ENCODE measurements at regions not wholly inside any gene's neighbourhood (a gene's known extent, or its start where the extent isn't known, plus 50 kb on each side); places are given as distances from the start of the nearest gene placed in this dataset.

DNA sequence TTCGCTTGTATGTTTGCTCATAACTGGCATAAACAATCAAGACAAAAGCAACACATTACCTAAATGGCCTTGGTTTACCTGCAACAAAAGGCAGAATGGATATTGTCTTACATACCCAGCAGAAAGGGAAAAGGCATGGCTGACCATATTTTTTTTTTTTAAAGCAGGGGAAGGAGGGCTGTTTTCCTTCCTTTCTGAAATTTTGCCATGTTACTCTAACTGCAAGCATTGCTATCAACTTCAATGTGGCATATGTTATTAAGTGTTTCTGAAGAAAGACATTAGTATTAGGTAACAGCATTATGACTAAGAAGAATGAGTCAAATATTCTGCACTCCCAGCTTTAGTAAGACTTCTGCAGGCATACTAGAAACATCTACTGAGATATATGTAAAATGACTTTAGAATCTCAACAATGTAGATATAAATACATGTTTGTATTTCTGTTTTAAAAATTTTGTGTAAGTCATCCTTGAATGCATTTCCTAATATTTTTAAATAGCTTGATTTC lies 512.6 kb upstream of the FAM241A start:
- H3K4me1 Mint-ChIP-seq = peaks cover 17% of the 10 kb centered on the region
- TF ChIP-seq, protein P1, sequence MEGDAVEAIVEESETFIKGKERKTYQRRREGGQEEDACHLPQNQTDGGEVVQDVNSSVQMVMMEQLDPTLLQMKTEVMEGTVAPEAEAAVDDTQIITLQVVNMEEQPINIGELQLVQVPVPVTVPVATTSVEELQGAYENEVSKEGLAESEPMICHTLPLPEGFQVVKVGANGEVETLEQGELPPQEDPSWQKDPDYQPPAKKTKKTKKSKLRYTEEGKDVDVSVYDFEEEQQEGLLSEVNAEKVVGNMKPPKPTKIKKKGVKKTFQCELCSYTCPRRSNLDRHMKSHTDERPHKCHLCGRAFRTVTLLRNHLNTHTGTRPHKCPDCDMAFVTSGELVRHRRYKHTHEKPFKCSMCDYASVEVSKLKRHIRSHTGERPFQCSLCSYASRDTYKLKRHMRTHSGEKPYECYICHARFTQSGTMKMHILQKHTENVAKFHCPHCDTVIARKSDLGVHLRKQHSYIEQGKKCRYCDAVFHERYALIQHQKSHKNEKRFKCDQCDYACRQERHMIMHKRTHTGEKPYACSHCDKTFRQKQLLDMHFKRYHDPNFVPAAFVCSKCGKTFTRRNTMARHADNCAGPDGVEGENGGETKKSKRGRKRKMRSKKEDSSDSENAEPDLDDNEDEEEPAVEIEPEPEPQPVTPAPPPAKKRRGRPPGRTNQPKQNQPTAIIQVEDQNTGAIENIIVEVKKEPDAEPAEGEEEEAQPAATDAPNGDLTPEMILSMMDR (IDR thresholded peaks at IDR 0.05) = no peak
- DNase-seq = no peak
- H3K27me3 Mint-ChIP-seq (ENCODE audit: low read depth, poor library complexity) = no peaks in the 10 kb centered on the region
- H3K36me3 Mint-ChIP-seq (ENCODE audit: low read depth) = no peaks in the 10 kb centered on the region
- H3K27ac Mint-ChIP-seq = no peak overlapping the region
- H3K4me3 Mint-ChIP-seq = no peak overlapping the region
- H3K9me3 Mint-ChIP-seq = peaks cover 5% of the 10 kb centered on the region

DNA sequence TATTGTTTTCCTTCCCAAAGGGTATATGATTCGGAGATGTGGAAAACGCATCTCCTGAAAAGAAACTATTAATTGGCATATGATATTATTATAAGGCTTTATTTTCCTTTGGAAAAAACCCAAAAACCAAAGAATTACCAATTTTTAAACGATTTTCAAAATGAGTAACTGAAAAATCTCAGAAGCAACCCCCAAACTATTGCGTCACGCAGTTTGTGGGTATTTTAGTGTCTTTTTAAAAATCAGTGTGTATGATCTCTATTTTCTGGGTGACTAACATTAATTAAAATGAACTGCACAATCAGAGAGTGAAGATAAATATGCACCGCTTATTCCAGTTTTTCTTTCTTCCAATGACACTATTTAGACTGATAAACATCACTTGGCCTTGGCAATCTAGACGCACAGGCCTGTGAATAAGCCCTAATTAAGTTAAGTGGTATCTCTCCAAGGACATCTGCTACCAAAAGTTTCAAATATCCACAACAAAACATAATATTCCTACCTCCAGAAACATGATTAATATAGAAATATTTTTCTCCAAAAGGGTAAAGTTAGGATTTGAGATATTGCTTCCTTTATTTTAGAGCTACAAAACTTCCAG lies 511.5 kb upstream of the FAM241A start:
- Mint-ChIP-seq H3K27ac (no peak overlapping the region), H3K27me3 (ENCODE audit: low read depth, poor library complexity) (no peaks in the 10 kb centered on the region), H3K4me3 (no peak overlapping the region), H3K36me3 (ENCODE audit: low read depth) (no peaks in the 10 kb centered on the region), H3K4me1 (peaks cover 17% of the 10 kb centered on the region), H3K9me3 (no peaks in the 10 kb centered on the region)
- TF ChIP-seq, protein P1 (IDR thresholded peaks at IDR 0.05) = no peak
- no peak for DNase-seq

DNA sequence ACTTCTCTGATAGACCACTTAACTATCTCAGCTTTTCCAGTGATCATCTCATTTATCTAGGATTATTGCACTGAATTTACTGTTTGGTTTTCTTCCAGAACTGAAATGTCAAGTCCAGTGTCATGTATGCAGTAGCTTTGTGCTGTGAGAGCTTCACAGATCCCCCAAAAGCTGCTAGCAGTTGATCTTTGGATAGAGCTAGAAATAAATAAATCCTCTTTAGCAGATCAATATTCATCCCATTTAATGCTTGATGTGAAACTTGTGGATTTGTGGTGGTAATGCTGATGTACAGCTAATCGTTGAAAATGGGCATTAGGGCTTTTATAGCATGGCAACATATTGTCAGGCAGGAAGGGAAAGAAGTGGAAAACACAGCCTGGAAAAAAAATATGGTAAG lies 509.6 kb upstream of the FAM241A start:
- H3K4me1 Mint-ChIP-seq = peaks cover 28% of the 10 kb centered on the region
- no peak overlapping the region for H3K27ac Mint-ChIP-seq
- H3K4me3 Mint-ChIP-seq = no peak overlapping the region
- no peaks in the 10 kb centered on the region for H3K9me3 Mint-ChIP-seq
- DNase-seq = no peak
- TF ChIP-seq, protein P1 (IDR thresholded peaks at IDR 0.05) = no peak
- no peaks in the 10 kb centered on the region for H3K36me3 Mint-ChIP-seq (ENCODE audit: low read depth)
- no peaks in the 10 kb centered on the region for H3K27me3 Mint-ChIP-seq (ENCODE audit: low read depth, poor library complexity)

DNA sequence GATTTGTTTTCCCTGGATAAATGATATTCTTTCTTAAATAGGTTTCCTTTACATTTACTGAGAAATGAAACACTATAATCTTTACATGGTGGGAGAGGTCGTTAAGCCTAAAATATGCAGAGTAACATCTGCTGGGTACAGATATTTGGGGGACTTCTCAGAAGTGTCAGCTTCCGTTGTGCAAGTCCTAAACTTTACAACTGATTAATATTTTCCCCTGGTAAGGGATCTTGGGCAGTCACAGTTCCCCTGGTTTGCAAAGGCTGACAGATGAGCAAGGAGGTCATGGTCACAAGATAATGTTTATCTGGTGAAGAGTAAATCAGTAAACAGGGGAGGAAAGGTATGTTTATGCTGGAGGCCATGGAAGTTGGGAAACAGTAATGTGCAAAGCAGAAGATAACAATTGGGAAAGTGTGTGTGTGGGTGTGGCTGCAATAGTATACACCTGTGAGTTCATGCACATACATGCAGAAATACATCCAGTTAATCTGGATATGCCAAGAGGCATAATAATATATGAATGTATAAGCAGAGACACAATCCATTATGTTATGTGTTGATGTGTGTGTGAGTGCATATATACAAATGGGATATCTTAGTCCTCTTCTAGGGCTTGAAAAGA lies 508.2 kb upstream of the FAM241A start:
- TF ChIP-seq, protein P1 (IDR thresholded peaks at IDR 0.05) = no peak
- H3K36me3 Mint-ChIP-seq (ENCODE audit: low read depth) = no peaks in the 10 kb centered on the region
- H3K4me1 Mint-ChIP-seq = peaks cover 28% of the 10 kb centered on the region
- H3K4me3 Mint-ChIP-seq = no peak overlapping the region
- H3K9me3 Mint-ChIP-seq = no peaks in the 10 kb centered on the region
- no peaks in the 10 kb centered on the region for H3K27me3 Mint-ChIP-seq (ENCODE audit: low read depth, poor library complexity)
- H3K27ac Mint-ChIP-seq = no peak overlapping the region
- no peak for DNase-seq

DNA sequence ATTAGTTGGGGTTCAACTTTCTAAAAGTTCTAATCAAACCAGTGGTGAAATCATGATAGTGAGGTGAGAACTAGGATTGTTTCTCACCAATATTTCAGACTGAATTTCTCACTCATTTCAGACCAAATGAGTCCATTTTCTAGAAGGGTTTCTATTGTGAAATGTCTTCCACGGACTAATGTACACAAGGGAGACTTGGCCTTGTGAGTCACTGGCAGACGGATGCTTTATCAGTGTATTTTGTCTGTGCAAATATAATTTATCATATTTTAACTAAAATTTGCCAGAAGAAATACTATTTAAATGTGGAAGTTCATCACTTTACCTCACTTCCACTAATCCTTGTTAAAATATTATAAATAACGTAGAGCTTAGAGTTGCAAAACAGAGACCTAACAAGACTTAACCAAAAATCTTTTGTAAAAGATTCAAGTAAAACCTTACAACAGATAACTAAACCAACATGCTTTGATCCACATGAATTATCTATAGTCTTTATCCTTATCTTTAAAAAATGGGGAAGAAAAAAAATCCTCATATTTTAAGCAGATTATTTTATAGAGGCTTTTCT lies 506.0 kb upstream of the FAM241A start:
- Mint-ChIP-seq H3K9me3 (no peaks in the 10 kb centered on the region), H3K27ac (no peak overlapping the region), H3K36me3 (ENCODE audit: low read depth) (no peaks in the 10 kb centered on the region), H3K27me3 (ENCODE audit: low read depth, poor library complexity) (peaks cover 2% of the 10 kb centered on the region), H3K4me3 (no peak overlapping the region), H3K4me1 (peaks cover 24% of the 10 kb centered on the region)
- DNase-seq = no peak
- TF ChIP-seq, protein P1 (IDR thresholded peaks at IDR 0.05) = no peak

Data from nephron progenitor cell (in vitro differentiated cells).